ENCODE measurements at regions not wholly inside any gene's neighbourhood (a gene's known extent, or its start where the extent isn't known, plus 50 kb on each side); places are given as distances from the start of the nearest gene placed in this dataset.
"Not testable (repeated sequence)": the region's sequence is repeated elsewhere in the genome, so short reads cannot be mapped to it uniquely, and the experiment has no call there.

GRCh38 chr13:40052954-40053353 lies 397.5 kb downstream of the COG6 start:
- Histone ChIP-seq H3K4me3 (no peak overlapping the region), H3K9me3 (no peaks in the 10 kb centered on the region), H3K27me3 (no peaks in the 10 kb centered on the region), H3K36me3 (no peaks in the 10 kb centered on the region), H3K27ac (no peak overlapping the region), H3K4me1 (peaks cover 0 to 1% (median 0%) of the 10 kb centered on the region in 3 donors)
- ATAC-seq (no peak), DNase-seq (no peak), FAIRE-seq (no peak)
- intact Hi-C loops (cut with DNase I) = no loop called here
- no peak for TF ChIP-seq CTCF (IDR thresholded peaks at IDR 0.05)

- H3K27ac ChIP-seq = no peak overlapping the region
- DNase-seq (no peak), FAIRE-seq (no peak), ATAC-seq (no peak)
- no peaks in the 10 kb centered on the region for H3K27me3 ChIP-seq
- 80 to 84% methylated on average over 4 of the region's 4 CpGs for WGBS, 2 donors
- no peak overlapping the region for H3K4me3 ChIP-seq
- peaks cover 0 to 6% (median 0%) of the 10 kb centered on the region in 3 donors for H3K4me1 ChIP-seq
- no peaks in the 10 kb centered on the region for H3K9me3 ChIP-seq
- H3K36me3 ChIP-seq = no peaks in the 10 kb centered on the region
- TF ChIP-seq CTCF (IDR thresholded peaks at IDR 0.05) = no peak
- intact Hi-C loops (cut with DNase I) = no loop called here
These were observed 397.9 kb downstream of the COG6 start for GRCh38 chr13:40053401-40053800.

GRCh38 chr13:40054422-40054821 lies 399.0 kb downstream of the COG6 start:
- intact Hi-C loops (cut with DNase I); H3K27ac ChIP-seq; H3K4me3 ChIP-seq; H3K27me3 ChIP-seq; DNase-seq; FAIRE-seq; H3K36me3 ChIP-seq; H3K9me3 ChIP-seq; ATAC-seq: not testable (repeated sequence)
- no CpG with 5 or more reads among the region's 3 CpGs for WGBS, 2 donors
- peaks cover 0 to 16% (median 8%) of the 10 kb centered on the region in 3 donors for H3K4me1 ChIP-seq

- intact Hi-C loops (cut with DNase I) = no loop called here
- no peak for FAIRE-seq
- H3K4me3 ChIP-seq = no peak overlapping the region
- no peak overlapping the region for H3K27ac ChIP-seq
- no peak for TF ChIP-seq CTCF (IDR thresholded peaks at IDR 0.05)
- no peaks in the 10 kb centered on the region for H3K9me3 ChIP-seq
- DNase-seq = no peak
- no peaks in the 10 kb centered on the region for H3K27me3 ChIP-seq
- H3K36me3 ChIP-seq = no peaks in the 10 kb centered on the region
- peaks cover 10 to 35% (median 24%) of the 10 kb centered on the region in 3 donors for H3K4me1 ChIP-seq
- WGBS, 2 donors = 93 to 99% methylated on average over 4 of the region's 4 CpGs
- ATAC-seq = no peak
These were observed 401.6 kb downstream of the COG6 start for GRCh38 chr13:40056898-40057619.

- intact Hi-C loops (cut with DNase I) = no loop called here
- Histone ChIP-seq H3K4me1 (peaks cover 24 to 50% (median 39%) of the 10 kb centered on the region in 3 donors), H3K36me3 (no peaks in the 10 kb centered on the region), H3K27me3 (no peaks in the 10 kb centered on the region), H3K9me3 (no peaks in the 10 kb centered on the region), H3K27ac (peak overlapping the region; percentile 75 to 84 (median 80)), H3K4me3 (no peak overlapping the region)
- WGBS, 2 donors = 54 to 68% methylated on average over 3 of the region's 3 CpGs
- DNase-seq (no peak), ATAC-seq (no peak), FAIRE-seq (no peak)
- no peak for TF ChIP-seq CTCF (IDR thresholded peaks at IDR 0.05)
These were observed 403.3 kb downstream of the COG6 start for GRCh38 chr13:40058757-40059236.

All from pancreas (tissue), 10 donors.